ENCODE measurements at regions not wholly inside any gene's neighbourhood (a gene's known extent, or its start where the extent isn't known, plus 50 kb on each side); places are given as distances from the start of the nearest gene placed in this dataset.
"Not testable (repeated sequence)": the region's sequence is repeated elsewhere in the genome, so short reads cannot be mapped to it uniquely, and the experiment has no call there.

DNA sequence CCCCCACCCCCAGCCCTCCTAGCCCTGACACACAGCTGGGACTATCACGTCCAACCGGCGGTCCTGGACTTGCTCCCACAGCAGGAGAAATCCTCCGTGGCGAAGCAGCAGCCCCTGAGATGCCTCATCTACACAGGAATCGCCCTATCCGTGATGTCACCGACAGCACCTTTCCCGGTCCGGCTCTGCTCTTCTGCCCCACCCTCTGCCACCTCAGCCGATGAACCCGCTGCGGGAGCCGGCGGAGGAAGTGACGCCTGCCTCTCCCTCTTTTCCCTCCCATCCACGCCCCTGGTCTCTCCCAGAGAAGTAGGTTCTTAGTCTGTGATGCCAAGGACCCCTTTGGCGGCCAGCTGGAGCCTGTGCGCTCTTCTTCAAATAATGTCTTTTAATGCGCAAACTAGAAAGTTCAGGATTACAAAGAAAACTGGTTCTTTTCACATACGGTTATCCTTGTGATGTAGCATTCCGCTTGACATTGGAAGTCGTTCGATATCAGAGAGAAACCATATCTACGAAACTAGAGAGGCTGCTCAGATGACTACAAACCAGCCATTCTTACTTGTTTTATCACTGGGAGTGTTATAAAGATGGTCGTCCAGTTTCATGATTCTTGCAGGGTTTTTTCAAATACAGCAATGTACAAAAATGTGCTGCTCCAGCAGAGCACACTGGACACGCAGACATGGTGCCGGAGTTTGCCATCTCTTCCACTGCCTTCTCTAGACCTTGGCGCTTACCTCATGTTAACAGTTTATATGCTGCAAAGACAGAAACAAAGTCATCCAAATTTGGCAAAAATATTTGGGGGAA is 120.3 kb downstream of the PPIAL4G start:
- Mint-ChIP-seq H3K27me3 (peaks cover 38 to 57% (median 41%) of the 10 kb centered on the region in 3 donors), H3K27ac (peak overlapping the region in 1 of 6 donors; percentile 49), H3K4me1 (peaks cover 18 to 24% (median 21%) of the 10 kb centered on the region in 3 donors), H3K9me3 (no peaks in the 10 kb centered on the region), H3K4me3 (peak overlapping the region; percentile 29 to 90 (median 82)), H3K36me3 (no peaks in the 10 kb centered on the region)
- DNase-seq = no peak
- no peak for ATAC-seq (ENCODE audit: low read depth in 2 of 2)

DNA sequence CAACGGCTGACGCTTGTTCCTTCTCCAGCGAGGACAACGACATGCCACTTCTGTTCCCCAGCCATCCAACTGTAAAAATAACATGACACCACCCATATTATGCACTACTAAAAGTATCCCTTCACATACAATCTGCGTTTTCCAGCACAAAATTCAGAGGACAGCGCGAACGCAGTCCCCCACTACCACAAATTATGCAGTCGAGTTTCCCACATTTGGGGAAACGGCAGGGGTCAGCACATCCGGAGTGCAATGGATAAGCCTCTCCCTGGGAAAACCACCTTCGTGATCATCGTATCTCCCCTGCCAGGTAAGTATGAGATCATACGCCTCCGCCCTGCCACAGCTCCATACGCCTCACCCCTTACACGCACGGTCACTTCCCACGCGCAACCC is 120.9 kb downstream of the PPIAL4G start:
- DNase-seq = no peak
- no peaks in the 10 kb centered on the region for H3K9me3 Mint-ChIP-seq
- peaks cover 38 to 57% (median 48%) of the 10 kb centered on the region in 3 donors for H3K27me3 Mint-ChIP-seq
- H3K27ac Mint-ChIP-seq = peak overlapping the region in 1 of 6 donors; percentile 15
- ATAC-seq (ENCODE audit: low read depth in 2 of 2) = peak; percentile 49 to 58
- no peaks in the 10 kb centered on the region for H3K36me3 Mint-ChIP-seq
- H3K4me3 Mint-ChIP-seq = peak overlapping the region; percentile 75 to 92 (median 88)
- H3K4me1 Mint-ChIP-seq = peaks cover 18 to 24% (median 21%) of the 10 kb centered on the region in 3 donors

DNA sequence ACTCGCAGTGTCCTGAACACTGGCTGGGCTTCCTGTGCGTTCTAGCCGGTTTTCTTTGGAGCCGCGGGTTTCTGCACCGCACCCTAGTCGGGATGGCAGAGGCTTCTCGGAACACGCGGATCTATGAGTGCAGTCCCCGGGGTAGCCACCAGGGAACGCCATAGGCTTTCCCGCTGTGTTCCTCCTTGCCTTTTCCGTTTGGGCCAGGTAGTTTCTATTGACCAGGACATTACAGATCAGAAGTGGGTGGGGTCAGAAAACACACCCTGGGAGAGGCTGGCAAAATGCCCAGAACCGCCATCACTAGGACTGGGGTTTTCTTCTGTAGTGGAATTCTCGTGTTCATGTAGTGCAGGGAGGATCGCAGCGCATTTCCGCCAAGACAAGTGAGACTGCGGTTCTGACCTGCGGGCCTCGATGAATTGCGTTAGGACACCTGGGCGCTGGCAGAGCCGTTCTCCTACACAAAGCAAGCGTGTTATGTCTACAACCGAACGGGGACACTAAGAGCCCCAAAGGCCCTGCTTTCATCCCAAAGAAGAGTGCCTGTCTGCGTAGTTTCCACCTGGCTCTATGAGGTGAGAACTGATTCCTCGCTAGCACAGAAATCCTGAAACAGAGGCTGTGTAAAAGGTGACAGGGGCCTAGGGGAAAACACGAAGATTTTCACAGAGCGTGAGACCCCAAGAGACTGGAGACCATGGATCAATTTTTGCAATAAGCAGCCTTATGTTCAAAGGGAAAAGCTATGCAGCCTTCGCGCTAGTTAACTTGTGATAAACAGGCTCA is 121.5 kb downstream of the PPIAL4G start:
- not testable (repeated sequence) for H3K36me3 Mint-ChIP-seq, H3K9me3 Mint-ChIP-seq
- DNase-seq (peak; percentile 25), ATAC-seq (ENCODE audit: low read depth in 2 of 2) (peak in 1 of 2 donors; percentile 25)
- Mint-ChIP-seq H3K4me3 (peak overlapping the region; percentile 75 to 92 (median 88)), H3K27ac (peak overlapping the region in 3 of 6 donors; percentile 1 to 51 (median 9)), H3K4me1 (peaks cover 18 to 24% (median 21%) of the 10 kb centered on the region in 3 donors), H3K27me3 (peaks cover 44 to 63% (median 52%) of the 10 kb centered on the region in 3 donors)

DNA sequence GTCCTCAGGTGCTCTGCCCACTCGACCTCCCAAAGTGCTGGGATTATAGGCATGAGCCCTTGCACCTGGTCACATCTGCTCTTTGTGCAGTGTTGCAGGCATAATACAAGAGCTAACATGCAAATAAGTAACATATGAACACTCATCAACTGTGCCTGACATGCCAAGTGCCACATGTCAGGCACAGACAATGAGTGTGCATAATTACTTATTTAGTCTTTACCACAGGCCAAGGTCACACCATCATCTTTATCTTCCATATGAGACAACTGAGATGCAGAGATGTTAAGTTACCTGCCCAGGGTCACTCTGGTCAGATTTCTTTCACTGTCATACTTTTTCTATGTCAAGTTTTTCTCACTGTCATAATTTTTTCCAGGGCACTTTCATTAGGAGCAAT is 126.1 kb downstream of the PPIAL4G start:
- Mint-ChIP-seq H3K4me1 (peaks cover 13 to 26% (median 23%) of the 10 kb centered on the region in 3 donors), H3K36me3 (no peaks in the 10 kb centered on the region), H3K27me3 (peaks cover 68 to 85% (median 71%) of the 10 kb centered on the region in 3 donors), H3K4me3 (no peak overlapping the region), H3K27ac (no peak overlapping the region), H3K9me3 (no peaks in the 10 kb centered on the region)
- no peak for DNase-seq
- ATAC-seq (ENCODE audit: low read depth in 2 of 2) = no peak

DNA sequence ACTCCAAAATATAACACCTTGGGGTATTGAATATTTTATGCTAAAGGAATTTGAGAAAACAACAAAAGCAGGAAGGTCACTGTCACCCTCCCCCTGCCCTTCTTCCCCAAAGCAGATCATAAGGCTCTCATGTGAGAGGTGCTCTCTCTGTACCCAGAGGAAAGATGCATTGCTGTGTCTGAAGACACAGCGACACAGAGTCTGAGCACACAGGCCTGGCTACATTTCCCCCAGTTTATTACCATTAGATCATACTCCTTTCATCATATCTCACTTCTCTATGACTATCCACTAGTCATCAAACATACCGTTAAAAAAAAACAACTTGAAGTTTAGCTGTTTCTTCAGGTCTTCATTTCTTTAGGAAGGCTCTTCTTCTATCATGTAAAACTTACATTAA is 127.1 kb downstream of the PPIAL4G start:
- no peaks in the 10 kb centered on the region for H3K9me3 Mint-ChIP-seq
- H3K27me3 Mint-ChIP-seq = peaks cover 66 to 85% (median 73%) of the 10 kb centered on the region in 3 donors
- no peak for DNase-seq
- H3K36me3 Mint-ChIP-seq = no peaks in the 10 kb centered on the region
- no peak overlapping the region for H3K4me3 Mint-ChIP-seq
- no peak overlapping the region for H3K27ac Mint-ChIP-seq
- no peak for ATAC-seq (ENCODE audit: low read depth in 2 of 2)
- H3K4me1 Mint-ChIP-seq = peaks cover 4 to 16% (median 15%) of the 10 kb centered on the region in 3 donors

DNA sequence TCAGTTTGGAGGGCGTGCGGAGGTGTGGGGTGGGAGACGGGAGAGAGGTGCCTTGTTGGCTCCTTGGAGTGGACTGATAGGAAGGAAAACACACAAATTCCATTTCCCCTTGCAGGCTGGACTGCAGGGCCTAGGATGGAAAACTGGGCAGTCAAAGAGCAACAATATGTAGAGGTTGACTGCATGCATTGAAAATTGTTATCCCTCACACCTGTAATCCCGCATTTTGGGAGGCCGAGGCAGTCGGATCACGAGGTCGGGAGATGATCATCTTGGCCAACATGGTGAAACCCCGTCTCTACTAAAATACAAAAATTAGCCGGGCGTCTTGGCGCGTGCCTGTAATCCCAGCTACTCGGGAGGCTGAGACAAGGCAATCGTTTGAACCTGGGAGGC is 128.2 kb downstream of the PPIAL4G start:
- DNase-seq (no peak), ATAC-seq (ENCODE audit: low read depth in 2 of 2) (no peak)
- no peak overlapping the region for H3K27ac Mint-ChIP-seq
- peaks cover 4 to 16% (median 13%) of the 10 kb centered on the region in 3 donors for H3K4me1 Mint-ChIP-seq
- peak overlapping the region in 2 of 8 donors; percentile 25 to 42 for H3K4me3 Mint-ChIP-seq
- peaks cover 68 to 87% (median 84%) of the 10 kb centered on the region in 3 donors for H3K27me3 Mint-ChIP-seq
- H3K9me3 Mint-ChIP-seq = no peaks in the 10 kb centered on the region
- no peaks in the 10 kb centered on the region for H3K36me3 Mint-ChIP-seq

DNA sequence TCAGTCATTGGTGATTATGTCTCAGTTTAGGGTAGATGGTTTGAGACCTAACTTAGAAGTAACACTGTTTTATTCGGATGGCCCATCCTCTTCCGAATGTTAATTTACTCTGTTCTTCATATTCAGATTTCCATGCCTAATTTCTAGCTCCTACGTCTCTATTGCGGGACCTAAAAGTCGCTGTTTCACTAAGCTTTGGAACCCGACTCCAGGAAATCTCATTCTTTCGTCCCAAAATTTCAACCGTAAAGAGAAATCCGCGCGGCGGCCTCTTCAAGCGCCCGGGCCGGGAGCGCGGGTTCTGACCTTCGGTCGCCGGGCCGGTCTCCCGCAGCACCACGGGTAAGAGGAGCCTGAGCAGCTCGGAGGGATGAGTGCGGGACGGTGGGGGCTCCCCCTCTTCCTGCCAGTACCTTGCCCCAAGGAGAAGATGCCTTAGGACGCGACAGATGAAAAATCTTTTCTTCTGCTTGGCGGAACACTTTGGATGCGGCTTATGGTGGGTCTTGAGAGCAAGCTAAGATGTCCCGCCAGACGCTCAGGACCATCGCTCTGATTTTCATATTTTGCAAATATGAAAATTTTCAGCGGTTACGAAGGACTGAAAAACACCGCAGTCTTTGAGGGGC is 128.7 kb downstream of the PPIAL4G start:
- peak overlapping the region in 3 of 8 donors; percentile 37 to 42 (median 41) for H3K4me3 Mint-ChIP-seq
- H3K27ac Mint-ChIP-seq = no peak overlapping the region
- ATAC-seq (ENCODE audit: low read depth in 2 of 2) (no peak), DNase-seq (no peak)
- no peaks in the 10 kb centered on the region for H3K36me3 Mint-ChIP-seq
- H3K9me3 Mint-ChIP-seq = no peaks in the 10 kb centered on the region
- peaks cover 4 to 16% (median 13%) of the 10 kb centered on the region in 3 donors for H3K4me1 Mint-ChIP-seq
- peaks cover 71 to 89% (median 86%) of the 10 kb centered on the region in 3 donors for H3K27me3 Mint-ChIP-seq

DNA sequence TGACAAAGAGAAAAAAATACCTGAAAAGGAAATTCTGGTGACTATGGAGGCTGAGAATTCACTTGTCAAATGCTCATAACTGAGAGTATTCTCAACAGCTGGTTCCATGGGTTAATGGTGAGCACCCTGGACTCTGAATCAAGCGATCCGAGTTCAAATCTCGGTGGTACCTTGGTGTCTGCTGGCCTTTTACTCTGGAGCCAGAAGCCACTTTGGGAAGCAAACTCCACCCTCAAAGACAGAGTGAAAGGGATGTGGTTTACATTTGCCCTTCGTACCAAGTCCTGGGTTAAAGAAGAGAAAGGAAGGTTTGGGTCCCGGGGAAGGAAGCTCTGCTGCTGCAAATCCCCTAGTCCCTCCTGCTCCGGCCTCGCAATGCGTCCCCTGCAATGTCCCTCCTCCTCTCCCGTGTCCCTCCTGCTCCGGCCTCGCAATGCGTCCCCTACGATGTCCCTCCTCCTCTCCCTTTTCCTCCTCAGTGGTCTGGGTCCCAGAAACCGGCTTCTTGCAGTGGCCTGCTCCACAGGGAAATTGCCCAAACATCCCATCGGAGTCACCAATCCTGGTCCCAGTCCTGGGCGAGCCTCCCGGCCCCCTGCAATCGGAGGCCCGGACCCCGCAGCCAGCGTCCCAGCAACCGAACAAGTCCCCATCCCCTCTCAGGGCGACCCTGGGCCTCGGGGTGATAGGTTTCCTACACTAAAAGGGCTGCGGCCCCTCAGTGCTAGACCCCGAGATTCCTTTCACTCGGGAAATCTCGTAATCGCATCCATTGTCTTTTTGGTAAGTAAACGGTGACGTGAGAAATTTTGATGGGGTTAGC is 129.4 kb downstream of the PPIAL4G start:
- H3K4me1 Mint-ChIP-seq = peaks cover 4 to 16% (median 13%) of the 10 kb centered on the region in 3 donors
- H3K36me3 Mint-ChIP-seq = no peaks in the 10 kb centered on the region
- peak overlapping the region in 2 of 8 donors; percentile 37 to 55 for H3K4me3 Mint-ChIP-seq
- ATAC-seq (ENCODE audit: low read depth in 2 of 2) (no peak), DNase-seq (no peak)
- peaks cover 78 to 96% (median 94%) of the 10 kb centered on the region in 3 donors for H3K27me3 Mint-ChIP-seq
- H3K9me3 Mint-ChIP-seq = no peaks in the 10 kb centered on the region
- H3K27ac Mint-ChIP-seq = no peak overlapping the region

DNA sequence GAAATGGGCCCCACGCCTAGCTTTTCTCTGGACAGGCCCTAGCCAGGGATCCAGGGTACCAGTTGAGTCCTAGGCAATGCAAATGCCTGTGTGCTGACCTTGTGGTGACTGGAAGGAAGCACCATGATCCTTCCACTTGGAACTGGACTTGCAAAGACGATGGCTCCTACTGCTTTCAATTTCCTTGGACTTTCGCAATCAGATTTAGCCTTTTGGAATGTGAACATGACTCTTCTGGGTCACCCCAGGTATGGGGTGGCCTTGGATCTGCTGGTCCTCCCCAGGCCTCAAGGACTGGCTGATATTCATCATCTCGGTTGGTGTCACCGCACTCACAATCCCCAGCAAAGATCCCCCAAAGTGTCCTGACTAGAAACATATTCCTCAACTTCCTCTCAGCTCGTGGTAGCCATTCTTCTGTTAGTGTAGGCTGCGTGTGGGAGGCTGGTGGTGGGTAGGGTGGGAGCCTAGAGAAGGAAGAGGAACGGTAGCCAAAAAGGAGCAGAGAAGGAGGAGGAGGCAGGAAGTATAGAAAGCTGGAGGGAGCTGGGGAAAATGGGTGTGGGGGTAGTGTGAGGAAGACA is 130.5 kb downstream of the PPIAL4G start:
- no peak for ATAC-seq (ENCODE audit: low read depth in 2 of 2)
- H3K9me3 Mint-ChIP-seq = no peaks in the 10 kb centered on the region
- peaks cover 4 to 16% (median 13%) of the 10 kb centered on the region in 3 donors for H3K4me1 Mint-ChIP-seq
- H3K27me3 Mint-ChIP-seq = peaks cover 70 to 94% (median 92%) of the 10 kb centered on the region in 3 donors
- no peaks in the 10 kb centered on the region for H3K36me3 Mint-ChIP-seq
- DNase-seq = no peak
- no peak overlapping the region for H3K27ac Mint-ChIP-seq
- no peak overlapping the region for H3K4me3 Mint-ChIP-seq

DNA sequence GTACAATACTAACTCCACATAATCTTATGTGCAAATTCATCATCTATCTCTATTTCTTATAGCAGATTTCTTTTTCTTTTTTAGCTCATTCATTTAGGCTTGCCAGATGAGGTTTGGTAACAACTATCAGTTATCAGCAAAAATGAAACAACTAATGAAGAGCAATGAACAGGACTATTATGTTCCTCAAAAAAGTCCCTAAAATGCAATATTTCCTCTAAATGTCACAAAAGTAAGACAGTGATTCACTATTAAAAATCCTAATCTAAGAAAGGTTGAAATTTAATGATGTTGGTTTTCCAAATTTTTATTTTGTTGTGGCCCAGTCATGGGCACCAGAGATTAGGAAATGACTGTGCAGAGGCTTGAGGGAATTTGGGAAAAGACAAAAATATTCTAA is 135.3 kb downstream of the PPIAL4G start:
- H3K27ac Mint-ChIP-seq = no peak overlapping the region
- ATAC-seq (ENCODE audit: low read depth in 2 of 2) (no peak), DNase-seq (no peak)
- no peaks in the 10 kb centered on the region for H3K9me3 Mint-ChIP-seq
- no peak overlapping the region for H3K4me3 Mint-ChIP-seq
- H3K36me3 Mint-ChIP-seq = no peaks in the 10 kb centered on the region
- H3K27me3 Mint-ChIP-seq = peaks cover 46 to 63% (median 58%) of the 10 kb centered on the region in 3 donors
- peaks cover 2 to 12% (median 7%) of the 10 kb centered on the region in 3 donors for H3K4me1 Mint-ChIP-seq

DNA sequence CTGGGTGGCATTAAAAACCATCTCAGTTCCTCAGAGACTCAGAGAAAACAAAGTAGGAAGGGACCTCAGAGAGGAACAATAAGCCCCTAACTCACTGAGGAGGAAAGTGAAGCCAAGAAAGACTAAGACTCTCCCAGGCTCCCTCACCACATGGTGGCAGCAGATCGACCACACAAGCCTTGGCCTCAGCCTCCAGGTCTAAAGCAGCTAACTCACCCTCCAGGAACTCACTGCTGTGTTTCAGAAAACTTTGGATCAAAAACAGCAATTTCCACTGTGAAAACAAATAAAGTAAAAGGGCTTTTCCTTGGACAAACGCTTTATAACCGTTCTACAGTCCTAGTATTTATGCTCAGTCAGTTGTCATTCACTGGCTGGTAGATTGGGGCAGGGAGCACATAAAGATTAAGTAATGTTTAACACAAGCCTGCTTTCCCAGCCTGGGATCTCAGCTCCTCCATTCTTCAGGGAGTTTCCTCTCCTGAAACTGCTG is 137.4 kb downstream of the PPIAL4G start:
- H3K27ac Mint-ChIP-seq, H3K4me3 Mint-ChIP-seq: not testable (repeated sequence)
- peak in 1 of 2 donors; percentile 27 for ATAC-seq (ENCODE audit: low read depth in 2 of 2)

DNA sequence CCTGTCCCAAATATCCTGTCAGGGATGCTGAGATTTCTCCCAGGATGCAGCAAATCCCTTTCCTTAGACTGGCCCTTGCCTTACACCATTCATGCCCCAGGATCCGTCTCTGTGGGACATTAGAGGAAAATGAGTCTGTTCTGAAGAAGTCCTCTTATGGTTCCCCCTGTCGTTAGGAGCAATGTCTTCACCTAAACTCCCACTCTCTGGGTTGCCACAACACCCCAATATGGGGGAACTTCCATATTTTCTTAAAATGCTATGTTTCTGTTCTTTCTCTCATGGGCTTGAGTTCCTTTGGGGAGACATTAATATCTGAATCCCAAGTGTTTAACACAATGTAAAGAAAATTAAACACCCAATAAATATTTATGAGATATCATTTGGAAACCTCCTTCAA is 138.5 kb downstream of the PPIAL4G start:
- peak overlapping the region in 1 of 6 donors; percentile 30 for H3K27ac Mint-ChIP-seq
- H3K27me3 Mint-ChIP-seq = peaks cover 23 to 32% (median 28%) of the 10 kb centered on the region in 3 donors
- DNase-seq; H3K36me3 Mint-ChIP-seq; H3K4me1 Mint-ChIP-seq; H3K4me3 Mint-ChIP-seq; H3K9me3 Mint-ChIP-seq; ATAC-seq (ENCODE audit: low read depth in 2 of 2): not testable (repeated sequence)

More for the DNA sequence above, 137.4 kb downstream of the PPIAL4G start:
- not testable (repeated sequence) for H3K9me3 Mint-ChIP-seq, H3K4me1 Mint-ChIP-seq, DNase-seq, H3K36me3 Mint-ChIP-seq
- H3K27me3 Mint-ChIP-seq = peaks cover 33 to 42% (median 37%) of the 10 kb centered on the region in 3 donors
